Esophagus muscularis mucosa (tissue), 4 donors: ENCODE measurements at regions not wholly inside any gene's neighbourhood (a gene's known extent, or its start where the extent isn't known, plus 50 kb on each side); places are given as distances from the start of the nearest gene placed in this dataset.
A peak's percentile ranks its signal among the peaks of the same experiment; 100 is the strongest.

ENCODE experiments used
- DNase-seq: peaks from one replicate; pipeline ENCODE4 v3.0.0-alpha.2; 2017; ENCODE audit errors: extremely low spot score
- H3K27ac ChIP-seq, 4 donors: fragments of 200-600 bp; sonication (generic); replicated peaks in 1 of 4; 1 replicate in 3 of 4; 2 replicates in 1 of 4; pipeline ENCODE4 v1.5.1; 2016 to 2019; ENCODE audit warnings: mild to moderate bottlenecking in 1 of 4
- H3K27me3 ChIP-seq, 4 donors: fragments of 200-600 bp; sonication (generic); one replicate each; pipeline versions ENCODE4 v1.5.1 to v1.6.0; 2016 to 2019
- H3K36me3 ChIP-seq, 4 donors: fragments of 200-600 bp; sonication (generic); one replicate each; pipeline ENCODE4 v1.5.1; 2016 to 2019
- H3K4me1 ChIP-seq, 4 donors: fragments of 200-600 bp; sonication (generic); one replicate each; pipeline ENCODE4 v1.5.1; 2016 to 2019
- H3K4me3 ChIP-seq, 4 donors: fragments of 200-600 bp; sonication (generic); 1 replicate in 2 of 4; 2 replicates in 2 of 4; pipeline ENCODE4 v1.5.1; 2016 to 2019; ENCODE audit warnings: mild to moderate bottlenecking in 4 of 4, moderate library complexity in 1 of 4
- H3K9me3 ChIP-seq, 4 donors: fragments of 200-600 bp; sonication (generic); 1 replicate in 3 of 4; 2 replicates in 1 of 4; pipeline ENCODE4 v1.5.1; 2016 to 2019
- CTCF ChIP-seq, 3 experiments: fragments of 200-600 bp in 2 of 3; fragments of 450-650 bp in 1 of 3; sonication (generic) in 2 of 3; IDR thresholded peaks; one replicate each; pipeline ENCODE4 v1.5.1; 2017 to 2019; ENCODE audit warnings: antibody characterized with exemption in 3 of 3, mild to moderate bottlenecking in 2 of 3, moderate library complexity in 1 of 3
- EP300 ChIP-seq: sonication (generic); formaldehyde crosslinking; IDR thresholded peaks from one replicate; pipeline ENCODE4 v1.6.1; 2017; ENCODE audit warnings: antibody characterized with exemption
- POLR2A ChIP-seq: fragments of 450-650 bp; IDR thresholded peaks from one replicate; pipeline ENCODE4 v1.6.1; 2017; ENCODE audit warnings: antibody characterized with exemption, moderate library complexity, mild to moderate bottlenecking, low read depth
- POLR2AphosphoS5 ChIP-seq, 2 donors: sonication (generic); formaldehyde crosslinking; IDR thresholded peaks; one replicate each; pipeline ENCODE4 v1.6.1; 2017; ENCODE audit warnings: antibody characterized with exemption in 2 of 2
- WGBS: methylation state at CpG from one replicate; pipeline ENCODE4 v1.1.5; 2018; 5-methylcytosine and 5-hydroxymethylcytosine counted together
- intact Hi-C: fragments of 100-400 bp; cut with DNase I; formaldehyde crosslinking; loops from one replicate; pipeline ENCODE4 v1.15.1; 2023

GRCh38 chr2:222790932-222791331, 69.9 kb upstream of the ACSL3 start:
- DNase-seq, result no peak
- H3K27ac ChIP-seq, result no peak overlapping the region
- peaks cover 20 to 37% (median 30%) of the 10 kb centered on the region in 4 donors for H3K4me1 ChIP-seq
- H3K27me3 ChIP-seq, result no peaks in the 10 kb centered on the region
- WGBS, result 93% methylated on average over 7 of the region's 7 CpGs
- TF ChIP-seq POLR2AphosphoS5 (IDR thresholded peaks at IDR 0.05) (no peak), EP300 (no peak)
- H3K4me3 ChIP-seq, result no peak overlapping the region
- intact Hi-C loops, result loop anchor here (10.0 kb wide), 1 partner anchor 74 kb away; the partner anchor contains the start of gene ACSL3
- H3K9me3 ChIP-seq, result no peaks in the 10 kb centered on the region
- H3K36me3 ChIP-seq, result no peaks in the 10 kb centered on the region

GRCh38 chr2:222792001-222792611, 68.7 kb upstream of the ACSL3 start:
- 47% methylated on average over 13 of the region's 14 CpGs for WGBS
- TF ChIP-seq POLR2AphosphoS5 (IDR thresholded peaks at IDR 0.05), result peak; percentile 63
- TF ChIP-seq EP300, result peak; percentile 20
- TF ChIP-seq POLR2A, result no peak
- no peak for TF ChIP-seq CTCF (IDR thresholded peaks at IDR 0.05)
- Histone ChIP-seq H3K27ac (peak overlapping the region; percentile 53 to 68 (median 58)), H3K36me3 (no peaks in the 10 kb centered on the region), H3K4me3 (no peak overlapping the region), H3K4me1 (peaks cover 29 to 49% (median 42%) of the 10 kb centered on the region in 4 donors), H3K9me3 (no peaks in the 10 kb centered on the region), H3K27me3 (no peaks in the 10 kb centered on the region)
- no peak for DNase-seq
- intact Hi-C loops, result loop anchor here (10.0 kb wide), 1 partner anchor 73 kb away; the partner anchor contains the start of gene ACSL3

GRCh38 chr2:222794585-222795449, 66.0 kb upstream of the ACSL3 start:
- DNase-seq, result no peak
- Histone ChIP-seq H3K9me3 (no peaks in the 10 kb centered on the region), H3K4me3 (no peak overlapping the region), H3K4me1 (peaks cover 25 to 54% (median 41%) of the 10 kb centered on the region in 4 donors), H3K27ac (no peak overlapping the region), H3K36me3 (no peaks in the 10 kb centered on the region), H3K27me3 (no peaks in the 10 kb centered on the region)
- TF ChIP-seq POLR2AphosphoS5 (IDR thresholded peaks at IDR 0.05) (no peak), POLR2A (no peak), CTCF (IDR thresholded peaks at IDR 0.05) (no peak), EP300 (no peak)
- WGBS, result 90% methylated on average over 10 of the region's 10 CpGs
- intact Hi-C loops, result loop anchor here (5.0 to 10.0 kb wide), 3 partner anchors 70 to 107 kb away; partner anchors contain the start of gene ACSL3

GRCh38 chr2:222795450-222796357, 65.1 kb upstream of the ACSL3 start:
- Histone ChIP-seq H3K36me3 (no peaks in the 10 kb centered on the region), H3K27me3 (no peaks in the 10 kb centered on the region), H3K4me1 (peaks cover 25 to 50% (median 40%) of the 10 kb centered on the region in 4 donors), H3K4me3 (no peak overlapping the region), H3K27ac (peak overlapping the region in 3 of 4 donors; percentile 46 to 52 (median 50)), H3K9me3 (no peaks in the 10 kb centered on the region)
- 82% methylated on average over 6 of the region's 6 CpGs for WGBS
- DNase-seq, result no peak
- TF ChIP-seq CTCF (IDR thresholded peaks at IDR 0.05), result no peak
- TF ChIP-seq POLR2A, result no peak
- no peak for TF ChIP-seq EP300
- TF ChIP-seq POLR2AphosphoS5 (IDR thresholded peaks at IDR 0.05), result no peak
- intact Hi-C loops, result loop anchor here (5.0 to 10.0 kb wide), 3 partner anchors 69 to 107 kb away; partner anchors contain the start of gene ACSL3
